ENCODE measurements at regions not wholly inside any gene's neighbourhood (a gene's known extent, or its start where the extent isn't known, plus 50 kb on each side); places are given as distances from the start of the nearest gene placed in this dataset.

DNA sequence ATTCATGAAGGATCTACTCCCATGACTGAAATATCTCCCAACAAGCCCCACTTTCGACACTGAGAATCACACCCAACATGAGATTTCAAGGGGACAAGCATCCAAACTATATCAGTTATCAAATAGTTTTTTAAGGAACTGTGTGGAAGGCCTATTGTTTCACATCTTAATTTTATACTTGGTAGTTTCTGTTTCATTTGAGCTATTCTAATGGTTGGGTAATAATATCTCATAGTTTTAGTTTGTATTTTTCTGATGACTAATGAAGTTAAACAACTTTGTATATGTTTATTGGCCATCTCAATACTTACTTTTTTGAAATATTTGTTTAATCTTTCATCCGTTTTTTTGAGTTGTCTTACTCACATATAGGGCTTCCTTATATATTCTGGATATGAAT, 135.0 kb downstream of the SCG2 start:
- TF ChIP-seq CTCF (IDR thresholded peaks at IDR 0.05; ENCODE audit: control extremely low read depth in 1 of 3, insufficient read depth in 1 of 3, low read depth in 1 of 3, low read length in 3 of 3) (no peak), SIN3A (conservative IDR thresholded peaks at IDR 0.05 in 1 of 2, IDR thresholded peaks at IDR 0.05 in 1 of 2; ENCODE audit: low read depth in 1 of 2, low read length in 2 of 2) (no peak), JUND (IDR thresholded peaks at IDR 0.05; ENCODE audit: low read length) (no peak), EP300 (IDR thresholded peaks at IDR 0.05; ENCODE audit: borderline replicate concordance in 1 of 2, low read depth in 2 of 2, low read length in 2 of 2) (no peak), CBX5 (IDR thresholded peaks at IDR 0.05; ENCODE audit: low read depth, low read length) (no peak), ASH2L (IDR thresholded peaks at IDR 0.05; ENCODE audit: low read length) (no peak), SUZ12 (IDR thresholded peaks at IDR 0.05; ENCODE audit: low read length) (no peak)

Measured in H1 (cell line).